Gastroesophageal sphincter (tissue), 4 donors: ENCODE measurements at regions not wholly inside any gene's neighbourhood (a gene's known extent, or its start where the extent isn't known, plus 50 kb on each side); places are given as distances from the start of the nearest gene placed in this dataset.
"Not testable (repeated sequence)": the region's sequence is repeated elsewhere in the genome, so short reads cannot be mapped to it uniquely, and the experiment has no call there.

Experiments used
- ATAC-seq: fragments of 150-250 bp; one replicate; pipeline ENCODE4 v1.9.1; 2016; ENCODE audit warnings: mild to moderate bottlenecking, moderate library complexity
- H3K27ac ChIP-seq, 4 donors: fragments of 200-600 bp; sonication (generic) in 3 of 4; 1 replicate in 3 of 4; 2 replicates in 1 of 4; pipeline ENCODE4 v1.5.1; 2016 to 2019
- H3K27me3 ChIP-seq: fragments of 200-600 bp; sonication (generic); one replicate; pipeline ENCODE4 v1.5.1; 2019
- H3K36me3 ChIP-seq, 2 donors: fragments of 200-600 bp; sonication (generic); one replicate each; pipeline ENCODE4 v1.5.1; 2019; ENCODE audit warnings: control low read depth in 1 of 2
- H3K4me1 ChIP-seq, 3 donors: fragments of 200-600 bp; sonication (generic); 1 replicate in 2 of 3; 2 replicates in 1 of 3; pipeline ENCODE4 v1.5.1; 2016 to 2019; ENCODE audit warnings: control low read depth in 2 of 3
- H3K4me3 ChIP-seq, 2 donors: fragments of 200-600 bp; sonication (generic); one replicate each; pipeline ENCODE4 v1.5.1; 2019; ENCODE audit warnings: mild to moderate bottlenecking in 1 of 2, moderate library complexity in 1 of 2
- H3K9me3 ChIP-seq, 3 donors: fragments of 200-600 bp; sonication (generic); one replicate each; pipeline ENCODE4 v1.5.1; 2017 to 2019; ENCODE audit warnings: control low read depth in 2 of 3
- CTCF ChIP-seq, 4 experiments: fragments of 200-600 bp in 2 of 4; fragments of 450-650 bp in 2 of 4; sonication (generic) in 1 of 4; IDR thresholded peaks; one replicate each; pipeline ENCODE4 v1.5.1; 2017 to 2019; ENCODE audit warnings: antibody characterized with exemption in 4 of 4, mild to moderate bottlenecking in 2 of 4, moderate library complexity in 2 of 4
- EP300 ChIP-seq: sonication (generic); formaldehyde crosslinking; IDR thresholded peaks from one replicate; pipeline ENCODE4 v1.6.1; 2017; ENCODE audit warnings: antibody characterized with exemption, mild to moderate bottlenecking
- POLR2A ChIP-seq, 2 donors: fragments of 450-650 bp; IDR thresholded peaks; one replicate each; pipeline ENCODE4 v1.6.1; 2017; ENCODE audit warnings: antibody characterized with exemption in 2 of 2, mild to moderate bottlenecking in 2 of 2, moderate library complexity in 1 of 2
- POLR2AphosphoS5 ChIP-seq: sonication (generic); formaldehyde crosslinking; IDR thresholded peaks from one replicate; pipeline ENCODE4 v1.6.1; 2017; ENCODE audit warnings: antibody characterized with exemption
- whole genome bisulfite sequencing, 2 donors: methylation state at CpG; one replicate each; pipeline ENCODE4 v1.1.5; 2018; ENCODE audit warnings: low coverage in 1 of 2; 5-methylcytosine and 5-hydroxymethylcytosine counted together

GRCh38 chr1:214857716-214858115 is 224.8 kb upstream of the KCNK2 start:
- TF ChIP-seq EP300 = no peak
- Histone ChIP-seq H3K36me3 (no peaks in the 10 kb centered on the region), H3K4me3 (no peak overlapping the region), H3K4me1 (no peaks in the 10 kb centered on the region), H3K27ac (no peak overlapping the region), H3K9me3 (no peaks in the 10 kb centered on the region), H3K27me3 (no peaks in the 10 kb centered on the region)
- 52 to 53% methylated on average over 3 of the region's 3 CpGs for WGBS, 2 donors
- no peak for ATAC-seq

- no peaks in the 10 kb centered on the region for H3K9me3 ChIP-seq
- 61 to 90% methylated on average over 4 to 8 of the region's 8 CpGs for WGBS, 2 donors
These were observed 222.9 kb upstream of the KCNK2 start for GRCh38 chr1:214859647-214860046.

GRCh38 chr1:214861615-214862014 is 220.9 kb upstream of the KCNK2 start:
- Histone ChIP-seq H3K27me3 (no peaks in the 10 kb centered on the region), H3K27ac (no peak overlapping the region), H3K4me3 (no peak overlapping the region), H3K9me3 (no peaks in the 10 kb centered on the region), H3K36me3 (no peaks in the 10 kb centered on the region), H3K4me1 (no peaks in the 10 kb centered on the region)
- ATAC-seq = no peak
- WGBS, 2 donors = 33 to 40% methylated on average over 2 of the region's 2 CpGs
- TF ChIP-seq POLR2A (IDR thresholded peaks at IDR 0.05) (no peak), POLR2AphosphoS5 (no peak), CTCF (IDR thresholded peaks at IDR 0.05) (no peak), EP300 (no peak)

More at GRCh38 chr1:214859647-214860046, 222.9 kb upstream of the KCNK2 start:
- Histone ChIP-seq H3K4me3 (no peak overlapping the region), H3K4me1 (no peaks in the 10 kb centered on the region), H3K36me3 (no peaks in the 10 kb centered on the region), H3K27me3 (no peaks in the 10 kb centered on the region), H3K27ac (no peak overlapping the region)
- ATAC-seq = no peak
- TF ChIP-seq POLR2A (IDR thresholded peaks at IDR 0.05) (no peak), CTCF (IDR thresholded peaks at IDR 0.05) (no peak), EP300 (no peak), POLR2AphosphoS5 (no peak)

- Histone ChIP-seq H3K27ac (no peak overlapping the region), H3K4me3 (no peak overlapping the region), H3K9me3 (no peaks in the 10 kb centered on the region), H3K4me1 (no peaks in the 10 kb centered on the region), H3K36me3 (no peaks in the 10 kb centered on the region), H3K27me3 (no peaks in the 10 kb centered on the region)
- no peak for ATAC-seq
- 57 to 70% methylated on average over 2 of the region's 2 CpGs for WGBS, 2 donors
- TF ChIP-seq POLR2AphosphoS5 (no peak), EP300 (no peak)
These were observed 220.1 kb upstream of the KCNK2 start for GRCh38 chr1:214862421-214862820.

GRCh38 chr1:214864896-214865688 is 217.4 kb upstream of the KCNK2 start:
- H3K4me1 ChIP-seq = no peaks in the 10 kb centered on the region
- no peaks in the 10 kb centered on the region for H3K36me3 ChIP-seq
- H3K27ac ChIP-seq = no peak overlapping the region
- 74 to 80% methylated on average over 3 of the region's 3 CpGs for WGBS, 2 donors
- no peaks in the 10 kb centered on the region for H3K27me3 ChIP-seq
- TF ChIP-seq POLR2A (IDR thresholded peaks at IDR 0.05) (no peak), CTCF (IDR thresholded peaks at IDR 0.05) (no peak), EP300 (no peak), POLR2AphosphoS5 (no peak)
- no peak for ATAC-seq
- no peak overlapping the region for H3K4me3 ChIP-seq
- no peaks in the 10 kb centered on the region for H3K9me3 ChIP-seq

- not testable (repeated sequence) for H3K4me3 ChIP-seq, H3K4me1 ChIP-seq, ATAC-seq, H3K36me3 ChIP-seq, H3K27ac ChIP-seq, H3K9me3 ChIP-seq, H3K27me3 ChIP-seq
- WGBS, 2 donors = 87 to 100% methylated on average over 2 to 3 of the region's 40 CpGs
These were observed 212.1 kb upstream of the KCNK2 start for GRCh38 chr1:214870426-214870825.
